HEK293T (cell line): ENCODE measurements at regions not wholly inside any gene's neighbourhood (a gene's known extent, or its start where the extent isn't known, plus 50 kb on each side); places are given as distances from the start of the nearest gene placed in this dataset.

Experiments
- FOXA1 ChIP-seq: fragments of 450-650 bp; IDR thresholded peaks from 2 replicates; pipeline ENCODE4 v1.6.1; 2016; ENCODE audit warnings: mild to moderate bottlenecking
- FOXK2 ChIP-seq: fragments of 450-650 bp; IDR thresholded peaks from 2 replicates; pipeline ENCODE4 v1.6.1; 2016; ENCODE audit warnings: mild to moderate bottlenecking
- SP1 ChIP-seq: fragments of 450-650 bp; IDR thresholded peaks from 2 replicates; pipeline ENCODE4 v1.6.1; 2017

DNA sequence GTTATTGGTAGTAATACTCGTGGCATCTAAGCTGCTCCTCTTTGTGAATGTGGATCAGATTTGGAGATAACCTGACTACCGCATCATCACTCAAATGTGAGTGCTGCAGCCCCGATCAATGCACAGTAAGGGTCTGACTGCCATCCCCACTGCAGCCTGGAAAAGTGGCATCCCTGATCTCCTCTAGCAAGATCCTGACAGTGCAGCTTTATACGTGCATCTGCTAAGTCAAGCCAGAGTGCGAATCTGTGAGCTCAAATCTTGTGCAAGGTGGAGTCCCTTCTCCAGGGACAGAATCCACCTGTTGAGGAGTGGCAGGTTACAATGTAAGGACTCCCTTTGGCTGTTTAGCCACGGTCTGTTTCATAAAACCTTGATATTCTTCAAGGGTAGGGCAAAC, 215.0 kb upstream of the EXOC2 start:
- TF ChIP-seq FOXA1: no peak
- TF ChIP-seq SP1: no peak
- no peak for TF ChIP-seq FOXK2
